IPS DF 6.9 (cell line): ENCODE measurements at regions not wholly inside any gene's neighbourhood (a gene's known extent, or its start where the extent isn't known, plus 50 kb on each side); places are given as distances from the start of the nearest gene placed in this dataset.
"Not testable (repeated sequence)": the region's sequence is repeated elsewhere in the genome, so short reads cannot be mapped to it uniquely, and the experiment has no call there.

Source experiments
- DNase-seq: peaks from one replicate; pipeline ENCODE4 v3.0.0-alpha.2; 2013; ENCODE audit warnings: low read depth, low spot score
- H3K27ac ChIP-seq: one replicate; pipeline ENCODE4 v1.5.1; 2013; ENCODE audit warnings: low read length, control low read depth
- H3K27me3 ChIP-seq: 2 replicates; pipeline ENCODE4 v1.6.1; 2013; ENCODE audit warnings: mild to moderate bottlenecking, low read length; ENCODE audit not compliant: control insufficient read depth, insufficient read depth
- H3K36me3 ChIP-seq: 2 replicates; pipeline ENCODE4 v1.6.1; 2013; ENCODE audit warnings: low read length; ENCODE audit not compliant: control insufficient read depth, insufficient read depth
- H3K4me1 ChIP-seq: 2 replicates; pipeline ENCODE4 v1.6.1; 2013; ENCODE audit warnings: low read length; ENCODE audit not compliant: control insufficient read depth, insufficient read depth
- H3K4me3 ChIP-seq: 2 replicates; pipeline ENCODE4 v1.5.1; 2013; ENCODE audit warnings: mild to moderate bottlenecking, low read length
- H3K9me3 ChIP-seq: 2 replicates; pipeline ENCODE4 v1.6.1; 2013; ENCODE audit warnings: low read length, inconsistent platforms; ENCODE audit not compliant: control insufficient read depth, insufficient read depth
- WGBS: extraction: QIAGEN DNeasy Blood & Tissue Kit; methylation state at CpG from one replicate; pipeline ENCODE4 v1.1.7; 2013; ENCODE audit warnings: mixed read lengths, missing lambda C conversion rate; ENCODE audit not compliant: insufficient read length, insufficient coverage; 5-methylcytosine and 5-hydroxymethylcytosine counted together

DNA sequence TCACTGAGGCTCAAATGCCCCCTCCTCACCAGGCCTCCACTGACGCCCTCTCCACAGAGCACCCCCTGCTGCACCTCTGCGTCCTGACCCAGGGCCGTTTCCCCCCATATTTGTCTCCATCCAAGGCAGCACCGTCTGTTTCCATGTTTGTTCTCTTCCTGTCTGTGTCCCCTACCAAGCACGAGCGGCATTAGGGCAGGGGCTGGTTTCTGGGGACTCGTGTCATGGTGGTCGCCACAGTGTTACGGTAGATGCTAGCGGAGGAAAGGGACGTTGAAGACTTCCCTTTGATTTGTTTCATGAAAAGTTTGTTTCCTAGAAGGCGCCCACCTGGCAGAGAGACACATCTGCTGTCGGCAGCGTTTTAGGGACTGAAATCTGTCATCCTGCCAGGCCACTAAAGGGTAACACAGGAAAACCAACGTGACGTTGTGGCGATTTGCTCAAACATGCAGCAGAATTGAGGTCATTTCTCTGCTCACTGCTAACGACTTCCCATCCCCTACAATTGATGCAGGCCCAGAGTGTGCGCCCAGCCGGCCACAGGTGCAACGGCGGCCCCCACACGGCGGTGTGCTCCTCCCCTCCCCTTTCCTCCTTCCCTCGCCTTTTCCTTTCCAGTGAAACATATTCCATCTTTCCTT lies 79.3 kb upstream of the IRX4 start:
- Histone ChIP-seq H3K9me3 (no peaks in the 10 kb centered on the region), H3K36me3 (no peaks in the 10 kb centered on the region), H3K27ac (no peak overlapping the region), H3K27me3 (no peaks in the 10 kb centered on the region), H3K4me3 (no peak overlapping the region), H3K4me1 (peaks cover 2% of the 10 kb centered on the region; the same call in 1 of the 2 replicates)
- WGBS: 100% methylated on average over 1 of the region's 25 CpGs
- no peak for DNase-seq

DNA sequence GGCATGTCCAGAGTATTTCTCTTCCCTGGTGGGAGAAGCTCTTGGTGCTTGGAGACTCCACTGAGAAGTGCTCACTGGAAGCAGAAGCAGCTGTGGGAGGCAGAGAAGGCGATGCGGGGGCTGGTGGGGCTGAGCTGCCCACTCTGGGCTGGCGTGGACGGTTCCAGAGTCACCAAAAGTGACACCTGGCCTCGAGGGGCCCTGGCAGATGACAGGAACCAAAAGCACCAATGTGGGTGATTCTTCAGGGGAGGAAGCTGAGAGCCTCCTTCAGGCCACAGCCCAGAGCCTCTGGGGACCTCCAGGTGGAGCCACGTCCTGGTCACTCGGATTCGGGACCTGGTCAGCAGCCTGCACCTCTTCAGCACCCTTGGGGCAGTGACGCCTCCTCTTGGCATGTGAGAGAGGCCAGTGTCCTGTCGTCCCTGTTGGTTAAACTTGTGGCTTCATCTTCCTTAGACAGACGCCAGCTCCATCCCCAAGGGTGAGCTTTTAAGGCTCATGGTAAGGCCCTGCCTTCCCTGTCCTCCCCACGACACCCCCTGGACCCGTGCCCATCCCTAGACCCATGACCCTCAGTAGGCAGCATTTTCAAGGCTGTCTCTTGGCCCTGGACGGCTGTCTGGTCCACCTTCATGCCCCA lies 78.7 kb upstream of the IRX4 start:
- Histone ChIP-seq H3K27ac (no peak overlapping the region), H3K27me3 (no peaks in the 10 kb centered on the region), H3K4me1 (peaks cover 2% of the 10 kb centered on the region; the same call in 1 of the 2 replicates), H3K4me3 (no peak overlapping the region), H3K36me3 (no peaks in the 10 kb centered on the region), H3K9me3 (no peaks in the 10 kb centered on the region)
- no CpG with 5 or more reads among the region's 14 CpGs for WGBS
- no peak for DNase-seq

DNA sequence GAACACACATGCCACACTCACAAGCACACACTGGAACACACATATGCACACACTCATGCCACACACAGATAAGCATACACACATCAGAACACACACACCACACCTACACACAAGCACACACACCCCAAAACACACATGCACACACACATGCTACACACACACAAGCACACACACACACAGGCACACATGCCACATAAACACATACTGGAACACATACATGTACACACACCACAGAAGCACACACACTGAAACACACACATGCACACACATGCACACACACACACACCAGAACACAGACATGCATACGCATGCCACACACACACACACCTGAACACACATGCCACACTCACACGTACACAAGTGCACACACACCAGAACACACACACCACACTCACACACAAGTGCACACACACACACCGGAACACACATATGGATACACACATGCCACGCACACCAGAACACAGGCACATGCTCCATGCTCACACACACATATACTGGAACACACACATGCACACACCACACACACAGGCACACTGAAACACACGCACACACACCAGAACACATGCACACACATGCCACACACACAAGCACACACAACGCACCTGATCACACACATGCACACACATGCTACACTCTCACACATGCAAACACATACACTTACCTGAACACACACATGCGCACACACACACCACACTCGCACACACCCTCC lies 78.0 kb upstream of the IRX4 start:
- no CpG with 5 or more reads among the region's 8 CpGs for WGBS
- Histone ChIP-seq H3K36me3 (no peaks in the 10 kb centered on the region), H3K27me3 (no peaks in the 10 kb centered on the region), H3K27ac (no peak overlapping the region), H3K4me1 (no peaks in the 10 kb centered on the region), H3K4me3 (no peak overlapping the region), H3K9me3 (no peaks in the 10 kb centered on the region)
- DNase-seq: no peak

DNA sequence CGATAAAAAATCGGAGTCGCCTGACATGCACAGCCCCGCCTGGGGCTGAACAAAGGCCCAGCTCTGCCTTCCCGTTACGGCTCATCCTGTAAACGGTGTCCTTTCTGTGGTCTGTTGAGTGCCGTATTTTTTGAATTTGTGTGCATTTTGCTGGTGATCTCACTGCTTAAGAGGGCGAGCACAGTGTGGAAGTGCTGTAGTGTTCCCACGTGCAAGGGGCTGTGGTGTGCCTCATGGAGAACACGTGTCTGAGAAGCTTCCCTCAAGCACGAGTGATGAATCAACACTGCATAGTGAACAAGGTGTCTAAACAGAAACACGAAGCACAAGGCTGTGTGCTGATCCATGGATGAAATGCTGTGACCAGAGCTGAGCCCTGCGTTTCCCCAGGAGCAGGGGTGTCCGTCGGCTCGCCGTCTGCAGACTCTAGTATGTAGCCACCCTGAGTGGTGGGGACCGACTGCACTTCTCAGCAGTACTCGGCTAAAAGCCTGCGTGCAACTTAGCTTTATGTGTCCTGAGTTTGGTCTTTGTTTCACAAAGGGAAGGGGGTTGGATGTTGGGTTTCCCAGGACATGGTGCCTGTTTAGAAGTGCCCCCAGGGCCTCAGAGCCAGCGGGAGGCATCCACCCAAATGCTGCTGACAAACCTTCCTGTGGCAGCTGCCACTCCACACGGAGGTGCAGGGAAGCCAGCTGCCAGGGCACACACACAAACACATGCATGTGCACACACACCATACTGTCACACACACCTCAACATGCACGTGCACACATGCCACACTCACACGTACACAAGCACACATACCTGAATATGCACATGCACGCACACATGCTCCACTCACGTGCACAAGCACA lies 77.2 kb upstream of the IRX4 start:
- Histone ChIP-seq H3K36me3 (no peaks in the 10 kb centered on the region), H3K27me3 (no peaks in the 10 kb centered on the region), H3K4me1 (no peaks in the 10 kb centered on the region), H3K9me3 (no peaks in the 10 kb centered on the region), H3K4me3 (no peak overlapping the region), H3K27ac (no peak overlapping the region)
- no peak for DNase-seq
- no CpG with 5 or more reads among the region's 27 CpGs for WGBS

DNA sequence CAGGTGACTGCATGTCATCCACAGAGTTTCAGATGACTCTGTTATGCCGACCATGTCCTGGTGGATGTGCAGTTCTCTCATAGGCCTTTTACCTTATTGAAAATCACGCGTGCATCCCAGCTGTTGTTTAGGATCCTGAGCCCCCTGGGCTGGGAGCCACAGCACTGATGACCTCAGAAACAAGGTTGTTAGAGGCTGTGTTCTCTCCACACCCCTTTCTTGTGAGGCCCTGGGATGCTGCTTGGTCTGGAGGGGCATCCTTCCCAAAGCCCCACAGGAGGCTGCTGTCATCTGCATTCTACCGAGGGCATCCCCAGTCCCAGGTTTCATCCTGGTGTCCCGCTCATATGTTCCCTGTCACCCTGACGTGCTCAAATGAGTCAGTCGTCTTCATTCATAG lies 76.5 kb upstream of the IRX4 start:
- no peaks in the 10 kb centered on the region for H3K27me3 ChIP-seq
- WGBS: no CpG with 5 or more reads among the region's 7 CpGs

DNA sequence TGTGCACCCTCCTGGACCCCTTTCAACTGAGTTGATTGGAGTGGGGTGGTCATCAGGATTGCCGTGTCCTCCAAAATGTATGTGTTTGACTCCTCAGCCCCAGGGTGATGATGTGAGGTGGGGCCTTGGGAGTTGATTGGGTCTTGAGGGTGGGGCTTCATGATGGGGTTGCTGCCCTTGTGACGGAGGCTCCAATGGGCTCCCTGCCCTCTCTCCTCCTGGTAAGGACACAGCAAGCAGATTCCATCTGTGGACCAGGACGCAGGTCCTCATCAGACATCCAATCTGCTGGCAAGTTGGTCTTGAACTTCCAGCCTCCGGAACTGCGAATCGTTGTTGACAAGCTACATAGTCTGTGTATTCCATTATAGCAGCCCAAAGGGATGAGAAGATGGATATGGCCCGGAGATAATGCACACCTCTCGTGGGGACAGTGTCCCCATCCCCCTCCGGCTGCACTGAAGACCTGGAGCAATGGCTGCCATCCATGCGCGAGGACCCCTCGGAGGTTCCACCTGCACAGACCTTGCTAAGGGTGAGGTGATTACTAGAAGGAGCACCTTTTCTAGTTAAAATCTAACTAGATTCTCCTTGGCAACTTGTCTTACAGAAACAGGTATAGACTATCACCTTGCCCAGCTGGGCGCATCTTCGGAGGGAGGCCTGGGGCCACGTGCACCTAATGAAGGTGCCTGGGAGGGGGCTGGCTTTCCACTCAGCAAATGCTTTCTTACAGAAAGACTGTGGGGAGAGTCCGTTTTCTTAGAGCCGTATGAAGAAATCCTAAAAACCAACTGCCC lies 75.7 kb upstream of the IRX4 start:
- DNase-seq: no peak
- Histone ChIP-seq H3K4me1 (no peaks in the 10 kb centered on the region), H3K27me3 (no peaks in the 10 kb centered on the region), H3K4me3 (no peak overlapping the region), H3K9me3 (no peaks in the 10 kb centered on the region), H3K36me3 (no peaks in the 10 kb centered on the region), H3K27ac (no peak overlapping the region)
- WGBS: no CpG with 5 or more reads among the region's 17 CpGs

More for the DNA sequence above, 76.5 kb upstream of the IRX4 start:
- Histone ChIP-seq H3K4me1 (no peaks in the 10 kb centered on the region), H3K36me3 (no peaks in the 10 kb centered on the region), H3K27ac (no peak overlapping the region), H3K9me3 (no peaks in the 10 kb centered on the region), H3K4me3 (no peak overlapping the region)
- no peak for DNase-seq

DNA sequence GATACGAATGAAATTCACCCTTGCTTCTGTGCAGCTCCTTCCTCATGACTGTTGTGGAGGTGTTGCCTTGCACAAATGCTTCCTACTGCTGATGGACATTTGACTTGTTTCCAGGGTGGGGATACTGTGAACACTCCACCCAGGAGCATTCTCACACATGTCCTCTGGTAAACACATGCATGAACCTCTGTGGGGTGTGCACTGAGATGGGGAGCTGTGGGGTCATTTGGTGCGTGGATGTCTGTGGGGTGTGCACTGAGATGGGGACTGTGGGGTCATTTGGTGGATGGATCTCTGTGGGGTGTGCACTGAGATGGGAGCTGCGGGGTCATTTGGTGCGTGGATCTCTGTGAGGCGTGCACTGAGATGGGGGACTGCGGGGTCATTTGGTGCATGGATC lies 72.9 kb upstream of the IRX4 start:
- H3K4me1 ChIP-seq: 0 out of 2 replicates have a peak, but pooled peaks cover 7% of the 10 kb centered on the region
- no peaks in the 10 kb centered on the region for H3K9me3 ChIP-seq
- no peak overlapping the region for H3K4me3 ChIP-seq
- H3K27ac ChIP-seq: no peak overlapping the region
- H3K27me3 ChIP-seq: no peaks in the 10 kb centered on the region
- no peaks in the 10 kb centered on the region for H3K36me3 ChIP-seq
- DNase-seq: no peak
- no CpG with 5 or more reads among the region's 6 CpGs for WGBS

DNA sequence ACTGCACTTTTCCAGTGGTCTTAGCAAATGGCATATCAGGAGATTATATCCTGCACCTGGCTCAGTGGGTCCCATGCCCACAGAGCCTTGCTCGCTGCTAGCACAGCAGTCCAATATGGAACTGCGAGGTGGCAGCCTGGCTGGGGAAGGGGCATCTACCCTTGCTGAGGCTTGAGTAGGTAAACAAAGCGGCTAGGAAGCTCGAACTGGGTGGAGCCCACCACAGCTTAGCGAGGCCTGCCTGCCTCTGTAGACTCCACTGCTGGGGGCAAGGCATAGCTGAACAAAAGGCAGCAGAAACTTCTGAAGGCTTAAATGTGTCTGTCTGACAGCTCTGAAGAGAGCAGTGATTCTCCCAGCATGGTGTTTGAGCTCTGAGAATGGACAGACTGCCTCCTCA lies 71.0 kb upstream of the IRX4 start:
- not testable (repeated sequence) for DNase-seq, H3K36me3 ChIP-seq, H3K27me3 ChIP-seq, H3K4me3 ChIP-seq, H3K27ac ChIP-seq, H3K9me3 ChIP-seq, H3K4me1 ChIP-seq
- no CpG with 5 or more reads among the region's 5 CpGs for WGBS

DNA sequence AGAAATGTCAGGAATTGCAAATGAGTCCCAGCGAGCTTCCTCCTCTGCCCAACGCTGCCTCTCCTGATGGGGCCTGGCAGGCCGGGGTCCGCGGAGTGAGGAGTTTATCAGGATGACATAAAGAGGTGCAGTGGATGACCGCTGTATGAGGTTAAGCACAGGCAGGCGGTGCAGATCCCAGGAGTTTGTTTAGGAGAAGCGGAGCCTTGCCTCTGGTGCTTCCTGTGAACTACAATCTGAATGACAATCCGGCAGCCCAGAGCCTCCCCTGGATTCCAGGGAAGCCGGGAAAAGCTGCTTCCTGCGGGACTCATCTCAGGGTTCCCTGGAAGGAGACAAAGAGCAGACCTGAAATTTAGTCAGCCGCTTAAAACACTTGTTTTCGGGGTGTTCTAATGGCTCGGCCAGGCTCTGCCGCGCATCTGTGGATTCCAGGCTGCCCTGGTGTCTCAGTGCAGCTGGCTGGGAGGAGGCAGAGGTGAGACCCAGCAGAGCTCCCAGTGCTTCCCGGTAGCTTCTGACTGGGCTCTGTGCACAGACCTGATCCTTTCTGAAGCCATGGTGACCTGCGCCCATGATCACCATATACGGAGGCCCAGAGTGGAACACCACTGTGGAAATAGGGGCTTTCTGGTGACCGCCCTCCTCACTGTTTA lies 69.8 kb upstream of the IRX4 start:
- H3K4me3 ChIP-seq: no peak overlapping the region
- H3K4me1 ChIP-seq: 0 out of 2 replicates have a peak, but pooled peaks cover 7% of the 10 kb centered on the region
- H3K36me3 ChIP-seq: no peaks in the 10 kb centered on the region
- no CpG with 5 or more reads among the region's 20 CpGs for WGBS
- H3K27ac ChIP-seq: no peak overlapping the region
- H3K9me3 ChIP-seq: no peaks in the 10 kb centered on the region
- DNase-seq: no peak
- no peaks in the 10 kb centered on the region for H3K27me3 ChIP-seq
